ENCODE measurements at regions not wholly inside any gene's neighbourhood (a gene's known extent, or its start where the extent isn't known, plus 50 kb on each side); places are given as distances from the start of the nearest gene placed in this dataset.
A peak's percentile ranks its signal among the peaks of the same experiment; 100 is the strongest.

DNA sequence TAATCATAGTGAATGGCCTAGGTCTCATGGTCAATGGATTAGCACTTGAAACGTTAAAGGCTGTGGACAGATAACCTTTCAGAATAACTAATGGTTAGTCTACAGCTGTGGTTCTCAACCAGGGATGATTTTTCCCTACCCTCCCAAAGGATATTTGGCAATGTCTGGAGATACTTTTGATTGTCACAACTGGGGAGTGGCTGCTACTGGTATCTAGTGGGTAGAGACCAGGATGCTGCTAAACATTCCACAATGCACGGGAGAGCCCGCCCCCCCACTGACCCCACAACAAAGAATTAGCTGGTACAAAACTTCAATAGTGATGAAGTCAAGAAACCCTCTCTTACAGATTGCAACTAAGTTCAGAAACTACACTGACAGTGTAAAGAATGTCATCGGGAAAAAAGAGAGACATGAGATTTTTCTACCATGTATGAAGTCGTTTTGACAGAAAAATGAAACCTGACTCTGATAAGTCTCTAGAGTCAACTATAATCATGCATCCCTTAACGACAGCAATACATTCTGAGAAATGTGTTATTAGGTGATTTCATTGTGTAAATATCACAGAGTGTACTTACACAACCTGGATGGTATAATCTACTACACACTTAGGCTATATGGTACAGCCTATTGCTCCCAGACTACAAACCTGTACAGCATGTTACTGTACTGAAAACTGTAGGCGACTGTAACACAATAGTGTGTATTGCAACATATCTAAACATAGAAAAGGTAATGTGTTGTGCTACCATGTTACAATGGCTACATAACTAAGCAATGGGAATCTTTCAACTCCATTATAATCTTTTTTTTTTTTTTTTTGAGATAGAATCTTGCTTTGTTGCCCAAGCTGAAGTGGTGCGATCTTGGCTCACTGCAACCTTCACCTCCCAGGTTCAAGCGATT, 49.7 kb upstream of the PRDX6 start:
- Histone ChIP-seq H3K27me3 (ENCODE audit: control insufficient read depth in 2 of 2, insufficient read depth in 2 of 2, low read length in 2 of 2) (no peaks in the 10 kb centered on the region), H3K4me2 (ENCODE audit: insufficient read depth, low read length) (no peak overlapping the region), H3K27ac (ENCODE audit: extremely low read depth, low read depth, low read length) (no peak overlapping the region), H3K9me3 (replicated peaks; ENCODE audit: control insufficient read depth, insufficient read depth, low read depth, low read length) (no peaks in the 10 kb centered on the region), H3K36me3 (ENCODE audit: control insufficient read depth, insufficient read depth, low read length) (peaks cover 3% of the 10 kb centered on the region; the same call in 1 of the 3 replicates), H3K79me2 (ENCODE audit: control insufficient read depth, insufficient read depth, low read length) (no peaks in the 10 kb centered on the region), H3K9ac (ENCODE audit: insufficient read depth in 1 of 2, low read depth in 2 of 2, low read length in 2 of 2) (no peak overlapping the region), H4K20me1 (replicated peaks; ENCODE audit: control insufficient read depth, insufficient read depth, low read length) (no peaks in the 10 kb centered on the region), H3K4me1 (replicated peaks in 1 of 2; ENCODE audit: control insufficient read depth in 2 of 2, insufficient read depth in 2 of 2, low read length in 2 of 2) (peaks cover 20 to 81% of the 10 kb centered on the region in 2 experiments; a peak in 4 of 5 replicates), H3K9me1 (ENCODE audit: control insufficient read depth, insufficient read depth, low read length) (no peaks in the 10 kb centered on the region), H2AFZ (ENCODE audit: low read depth, low read length) (no peak overlapping the region), H3K4me3 (no peak overlapping the region)
- FAIRE-seq, result no peak
- no peak for ATAC-seq
- BruUV-seq (replicated peaks), result no TSS peak
- no peak for DNase-seq (ENCODE audit: extremely low read depth in 1 of 4, low spot score in 3 of 4)
- intact Hi-C loops (cut with micrococcal nuclease) (no loop called here), in situ Hi-C loops (cut with MboI) (no loop called here)
- CTCF ChIA-PET (ENCODE audit: low intra/inter-chr PET ratio), result interaction anchor here (0.6 to 0.7 kb wide), 2 partner anchors 503 to 824 kb away, joined by 4 read pairs; no protein-coding TSS in a partner anchor
- peak; percentile 84 for TF ChIP-seq CEBPB (tag; IDR thresholded peaks at IDR 0.05)
- no peak for TF ChIP-seq CEBPG (CRISPR knock-in tag; IDR thresholded peaks at IDR 0.05)
- peak; percentile 48 to 54; a peak in 2 of 4 replicates for TF ChIP-seq CEBPG (tag; conservative IDR thresholded peaks at IDR 0.05 in 1 of 2, IDR thresholded peaks at IDR 0.05 in 1 of 2)
- TF ChIP-seq DNMT1 (IDR thresholded peaks at IDR 0.05), result no peak
- 58% methylated on average over 9 of the region's 9 CpGs for WGBS (ENCODE audit: insufficient coverage, low coverage, missing lambda C conversion rate)
- POLR2A ChIA-PET, result interaction anchor here (0.8 kb wide), 1 partner anchor 8 kb away, joined by 7 read pairs; no protein-coding TSS in a partner anchor
